SK-N-SH (cell line): ENCODE measurements at regions not wholly inside any gene's neighbourhood (a gene's known extent, or its start where the extent isn't known, plus 50 kb on each side); places are given as distances from the start of the nearest gene placed in this dataset.
A peak's percentile ranks its signal among the peaks of the same experiment; 100 is the strongest.

Experiments used
- CTCF ChIA-PET: fragments of 300-600, 350-600 bp; formaldehyde crosslinking; extraction: SDS; loops from one replicate; lab custom pipeline; 2021; lab: Yijun Ruan, JAX
- POLR2A ChIA-PET: fragments of 350-600 bp; sonication (Branson Sonifier 250); formaldehyde crosslinking; extraction: SDS; loops from one replicate; lab custom pipeline; 2020; ENCODE audit warnings: antibody characterized with exemption, inconsistent platforms; lab: Yijun Ruan, JAX
- DNase-seq: peaks from one replicate; pipeline ENCODE4 v3.0.0; 2012
- H2AFZ ChIP-seq: fragments of 200-600 bp; sonication (generic); 2 replicates; pipeline ENCODE4 v1.8.1; 2016; ENCODE audit warnings: antibody characterized with exemption, mild to moderate bottlenecking, low read depth
- H3F3A ChIP-seq: fragments of 200-600 bp; sonication (generic); replicated peaks from 2 replicates; pipeline ENCODE3; 2016; ENCODE audit warnings: antibody characterized with exemption, mild to moderate bottlenecking; ENCODE audit not compliant: insufficient read depth
- H3K27ac ChIP-seq, 2 experiments: fragments of 200-500 bp in 1 of 2; fragments of 200-600 bp in 1 of 2; sonication (Bioruptor generic) in 1 of 2; sonication (generic), shearing (Covaris generic) in 1 of 2; 2 replicates each; pipeline versions ENCODE4 v1.5.1 to v1.6.1; 2014 to 2016; ENCODE audit warnings: low read depth in 2 of 2, inconsistent platforms in 1 of 2, low read length in 1 of 2, mild to moderate bottlenecking in 1 of 2, mixed read lengths in 1 of 2
- H3K27me3 ChIP-seq: fragments of 200-600 bp; sonication (generic), shearing (Covaris generic); 2 replicates; pipeline ENCODE4 v1.6.1; 2016; ENCODE audit warnings: mixed run types; ENCODE audit not compliant: insufficient read depth
- H3K36me3 ChIP-seq, 2 experiments: fragments of 200-500 bp in 1 of 2; fragments of 200-600 bp in 1 of 2; sonication (Bioruptor generic) in 1 of 2; sonication (generic) in 1 of 2; replicated peaks in 1 of 2; 2 replicates each; pipeline versions ENCODE3 to v1.5.1; 2014 to 2016; ENCODE audit warnings: low read length in 1 of 2, mild to moderate bottlenecking in 1 of 2; ENCODE audit not compliant: insufficient read depth in 2 of 2, control insufficient read depth in 1 of 2
- H3K4me1 ChIP-seq, 2 experiments: fragments of 200-500 bp in 1 of 2; fragments of 200-600 bp in 1 of 2; sonication (Bioruptor generic) in 1 of 2; sonication (generic), shearing (Covaris generic) in 1 of 2; 2 replicates each; pipeline versions ENCODE4 v1.5.1 to v1.6.1; 2014 to 2016; ENCODE audit warnings: low read depth in 1 of 2, low read length in 1 of 2, mixed run types in 1 of 2; ENCODE audit not compliant: insufficient read depth in 2 of 2, control insufficient read depth in 1 of 2
- H3K4me2 ChIP-seq: fragments of 200-600 bp; sonication (generic), shearing (Covaris generic); 2 replicates; pipeline ENCODE4 v1.6.1; 2017; ENCODE audit warnings: mixed run types
- H3K4me3 ChIP-seq, 2 experiments: fragments of 200-500 bp in 1 of 2; fragments of 200-600 bp in 1 of 2; sonication (Bioruptor generic) in 1 of 2; sonication (generic), shearing (Covaris generic) in 1 of 2; 2 replicates each; pipeline versions ENCODE4 v1.5.1 to v1.8.1; 2014 to 2016; ENCODE audit warnings: low read depth in 2 of 2, inconsistent platforms in 1 of 2, low read length in 1 of 2, mild to moderate bottlenecking in 1 of 2, mixed read lengths in 1 of 2, moderate library complexity in 1 of 2
- H3K79me2 ChIP-seq: fragments of 200-600 bp; sonication (generic); 2 replicates; pipeline ENCODE4 v1.8.1; 2017; ENCODE audit warnings: mild to moderate bottlenecking; ENCODE audit not compliant: insufficient read depth
- H3K9ac ChIP-seq: fragments of 200-600 bp; sonication (generic); 2 replicates; pipeline ENCODE4 v1.6.1; 2017; ENCODE audit warnings: mixed run types
- H3K9me2 ChIP-seq: fragments of 200-600 bp; sonication (generic); 2 replicates; pipeline ENCODE4 v1.6.1; 2017; ENCODE audit warnings: mixed run types
- H3K9me3 ChIP-seq: fragments of 200-600 bp; sonication (generic); 2 replicates; pipeline ENCODE4 v1.6.1; 2017; ENCODE audit warnings: mixed run types, mild to moderate bottlenecking, moderate library complexity
- H4K20me1 ChIP-seq: fragments of 200-600 bp; sonication (generic); 2 replicates; pipeline ENCODE4 v1.6.1; 2017; ENCODE audit warnings: mild to moderate bottlenecking, mixed run types; ENCODE audit not compliant: insufficient read depth
- ELF1 ChIP-seq: IDR thresholded peaks from 2 replicates; pipeline ENCODE4 v1.4.0; 2012
- FOXJ3 ChIP-seq: sonication (generic); formaldehyde crosslinking; IDR thresholded peaks from 2 replicates; pipeline ENCODE4 v1.5.1; 2020; ENCODE audit warnings: mild to moderate bottlenecking, missing genetic modification reagents
- JUND ChIP-seq: IDR thresholded peaks from 2 replicates; pipeline ENCODE4 v1.4.0; 2012
- MXI1 ChIP-seq: IDR thresholded peaks from 2 replicates; pipeline ENCODE4 v1.6.1; 2012; ENCODE audit warnings: mild to moderate bottlenecking, low read depth, low read length, improper control_type of control experiment
- PBX3 ChIP-seq: IDR thresholded peaks from 2 replicates; pipeline ENCODE4; 2012
- POLR2AphosphoS5 ChIP-seq: IDR thresholded peaks from 2 replicates; pipeline ENCODE4 v1.6.1; 2012; ENCODE audit warnings: low read depth, low read length
- RAD21 ChIP-seq: IDR thresholded peaks from 2 replicates; pipeline ENCODE4 v1.6.1; 2012; ENCODE audit warnings: mild to moderate bottlenecking, low read length
- REST ChIP-seq: IDR thresholded peaks from 2 replicates; pipeline ENCODE4 v1.6.1; 2012; ENCODE audit warnings: mild to moderate bottlenecking, low read depth, low read length, moderate library complexity
- TEAD4 ChIP-seq: IDR thresholded peaks from 2 replicates; pipeline ENCODE4 v1.4.0; 2012; ENCODE audit warnings: mild to moderate bottlenecking, borderline replicate concordance; ENCODE audit not compliant: insufficient read depth
- USF2 ChIP-seq: fragments of 150-350 bp; IDR thresholded peaks from 2 replicates; pipeline ENCODE4 v1.6.1; 2017; ENCODE audit warnings: antibody characterized with exemption, low read length, low read depth, borderline replicate concordance
- YY1 ChIP-seq: IDR thresholded peaks from 2 replicates; pipeline ENCODE4 v1.4.0; 2012; ENCODE audit warnings: low read depth, mild to moderate bottlenecking
- WGBS: methylation state at CpG from one replicate; pipeline ENCODE4 v1.1.6; 2017; ENCODE audit warnings: low lambda C conversion rate; 5-methylcytosine and 5-hydroxymethylcytosine counted together

- 46% methylated on average over 2 of the region's 2 CpGs for WGBS
- Histone ChIP-seq H3K9me2 (no peaks in the 10 kb centered on the region), H2AFZ (no peak overlapping the region), H3K4me3 (no peak overlapping the region), H3K4me1 (peaks cover 0 to 9% of the 10 kb centered on the region in 2 experiments; a peak in 1 of 4 replicates), H3K79me2 (no peaks in the 10 kb centered on the region), H3K27ac (no peak overlapping the region), H3F3A (no peaks in the 10 kb centered on the region), H3K36me3 (no peaks in the 10 kb centered on the region), H3K9me3 (0 out of 2 replicates have a peak, but pooled peaks cover 3% of the 10 kb centered on the region), H4K20me1 (no peaks in the 10 kb centered on the region), H3K4me2 (no peak overlapping the region), H3K27me3 (no peaks in the 10 kb centered on the region), H3K9ac (no peak overlapping the region)
- ChIA-PET CTCF (interaction anchor here (0.5 to 0.7 kb wide), 2 partner anchors 85 to 314 kb away, joined by 3 read pairs; no protein-coding TSS in a partner anchor), POLR2A (no interaction called here)
- DNase-seq: no peak
- TF ChIP-seq FOXJ3 (CRISPR knock-in tag): no peak
- no peak for TF ChIP-seq REST
- no peak for TF ChIP-seq PBX3
- no peak for TF ChIP-seq POLR2AphosphoS5
- no peak for TF ChIP-seq TEAD4
- TF ChIP-seq YY1: no peak
- TF ChIP-seq USF2: no peak
- TF ChIP-seq RAD21: no peak
- no peak for TF ChIP-seq MXI1
- no peak for TF ChIP-seq JUND
Observed at GRCh38 chr10:16231176-16231575, 205.6 kb upstream of the PTER start.

GRCh38 chr10:16231734-16232435 is 204.9 kb upstream of the PTER start:
- Histone ChIP-seq H3F3A (no peaks in the 10 kb centered on the region), H3K4me3 (no peak overlapping the region), H3K4me1 (peaks cover 0 to 9% of the 10 kb centered on the region in 2 experiments; a peak in 1 of 4 replicates), H4K20me1 (no peaks in the 10 kb centered on the region), H3K36me3 (no peaks in the 10 kb centered on the region), H3K9ac (no peak overlapping the region), H3K4me2 (no peak overlapping the region), H3K9me2 (no peaks in the 10 kb centered on the region), H3K27ac (no peak overlapping the region), H3K27me3 (no peaks in the 10 kb centered on the region), H3K9me3 (0 out of 2 replicates have a peak, but pooled peaks cover 3% of the 10 kb centered on the region), H2AFZ (no peak overlapping the region), H3K79me2 (no peaks in the 10 kb centered on the region)
- ChIA-PET POLR2A (no interaction called here), CTCF (no interaction called here)
- TF ChIP-seq ELF1: no peak
- 24% methylated on average over 11 of the region's 11 CpGs for WGBS
- DNase-seq: peak; percentile 3
